Tibial nerve (tissue), 4 donors: ENCODE measurements at regions not wholly inside any gene's neighbourhood (a gene's known extent, or its start where the extent isn't known, plus 50 kb on each side); places are given as distances from the start of the nearest gene placed in this dataset.

Experiments used
- DNase-seq, 2 donors: peaks; one replicate each; pipeline ENCODE4 v3.0.0-alpha.2; 2019; ENCODE audit warnings: low spot score in 2 of 2
- H3K27ac ChIP-seq, 4 donors: fragments of 200-600 bp; sonication (generic) in 3 of 4; one replicate each; pipeline ENCODE4 v1.5.1; 2017 to 2019; ENCODE audit warnings: mild to moderate bottlenecking in 1 of 4
- H3K27me3 ChIP-seq, 2 donors: fragments of 200-600 bp; sonication (generic) in 1 of 2; one replicate each; pipeline versions ENCODE4 v1.5.1 to v1.6.0; 2017 to 2019
- H3K36me3 ChIP-seq, 3 donors: fragments of 200-600 bp; sonication (generic); one replicate each; pipeline ENCODE4 v1.5.1; 2018 to 2019
- H3K4me1 ChIP-seq, 4 donors: fragments of 200-600 bp; sonication (generic) in 3 of 4; one replicate each; pipeline ENCODE4 v1.5.1; 2017 to 2019
- H3K4me3 ChIP-seq, 4 donors: fragments of 200-600 bp; sonication (generic) in 3 of 4; one replicate each; pipeline ENCODE4 v1.5.1; 2017 to 2019; ENCODE audit warnings: mild to moderate bottlenecking in 1 of 4, moderate library complexity in 1 of 4
- H3K9me3 ChIP-seq, 4 donors: fragments of 200-600 bp; sonication (generic) in 3 of 4; one replicate each; pipeline ENCODE4 v1.5.1; 2017 to 2019
- EP300 ChIP-seq, 2 donors: sonication (generic); formaldehyde crosslinking; IDR thresholded peaks; one replicate each; pipeline ENCODE4 v1.6.1; 2017; ENCODE audit warnings: antibody characterized with exemption in 2 of 2, mild to moderate bottlenecking in 1 of 2
- POLR2A ChIP-seq, 2 donors: fragments of 450-650 bp; IDR thresholded peaks; one replicate each; pipeline ENCODE4 v1.6.1; 2017; ENCODE audit warnings: antibody characterized with exemption in 2 of 2, mild to moderate bottlenecking in 2 of 2, moderate library complexity in 2 of 2
- WGBS, 2 donors: methylation state at CpG; one replicate each; pipeline ENCODE4 v1.1.5; 2018; 5-methylcytosine and 5-hydroxymethylcytosine counted together
- TF ChIP-seq, protein P1 (sequence below), 5 experiments: fragments of 200-600 bp in 3 of 5; fragments of 450-650 bp in 2 of 5; sonication (generic) in 3 of 5; IDR thresholded peaks; one replicate each; pipeline ENCODE4 v1.5.1; 2016 to 2019; ENCODE audit warnings: antibody characterized with exemption in 5 of 5, mild to moderate bottlenecking in 3 of 5, moderate library complexity in 2 of 5

DNA sequence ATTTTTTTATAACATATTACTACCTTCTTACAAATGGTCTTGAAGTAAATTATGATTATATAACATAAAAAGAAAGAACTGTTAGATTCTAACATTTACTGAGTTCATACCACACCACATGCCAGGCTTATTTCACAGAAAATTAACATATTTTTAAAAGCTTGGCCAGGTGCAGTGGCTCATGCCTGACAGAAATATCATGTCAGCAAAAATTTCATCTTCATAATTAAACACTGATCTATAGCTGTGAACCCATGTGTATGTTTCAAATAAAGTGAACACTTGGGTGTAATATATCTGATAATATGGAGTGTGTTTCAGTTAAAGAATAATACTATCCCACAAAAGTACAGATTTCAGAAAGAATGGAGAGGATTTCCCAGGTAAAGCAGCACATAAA lies 296.5 kb downstream of the SI start:
- Histone ChIP-seq H3K4me3 (no peak overlapping the region), H3K36me3 (peaks cover 0 to 1% (median 0%) of the 10 kb centered on the region in 3 donors), H3K9me3 (peaks cover 0 to 6% (median 0%) of the 10 kb centered on the region in 4 donors), H3K27ac (no peak overlapping the region), H3K4me1 (no peaks in the 10 kb centered on the region), H3K27me3 (no peaks in the 10 kb centered on the region)
- TF ChIP-seq, protein P1, sequence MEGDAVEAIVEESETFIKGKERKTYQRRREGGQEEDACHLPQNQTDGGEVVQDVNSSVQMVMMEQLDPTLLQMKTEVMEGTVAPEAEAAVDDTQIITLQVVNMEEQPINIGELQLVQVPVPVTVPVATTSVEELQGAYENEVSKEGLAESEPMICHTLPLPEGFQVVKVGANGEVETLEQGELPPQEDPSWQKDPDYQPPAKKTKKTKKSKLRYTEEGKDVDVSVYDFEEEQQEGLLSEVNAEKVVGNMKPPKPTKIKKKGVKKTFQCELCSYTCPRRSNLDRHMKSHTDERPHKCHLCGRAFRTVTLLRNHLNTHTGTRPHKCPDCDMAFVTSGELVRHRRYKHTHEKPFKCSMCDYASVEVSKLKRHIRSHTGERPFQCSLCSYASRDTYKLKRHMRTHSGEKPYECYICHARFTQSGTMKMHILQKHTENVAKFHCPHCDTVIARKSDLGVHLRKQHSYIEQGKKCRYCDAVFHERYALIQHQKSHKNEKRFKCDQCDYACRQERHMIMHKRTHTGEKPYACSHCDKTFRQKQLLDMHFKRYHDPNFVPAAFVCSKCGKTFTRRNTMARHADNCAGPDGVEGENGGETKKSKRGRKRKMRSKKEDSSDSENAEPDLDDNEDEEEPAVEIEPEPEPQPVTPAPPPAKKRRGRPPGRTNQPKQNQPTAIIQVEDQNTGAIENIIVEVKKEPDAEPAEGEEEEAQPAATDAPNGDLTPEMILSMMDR (IDR thresholded peaks at IDR 0.05) = no peak
- TF ChIP-seq EP300 (IDR thresholded peaks at IDR 0.05) = no peak
- no peak for TF ChIP-seq POLR2A (IDR thresholded peaks at IDR 0.05)
- DNase-seq = no peak

DNA sequence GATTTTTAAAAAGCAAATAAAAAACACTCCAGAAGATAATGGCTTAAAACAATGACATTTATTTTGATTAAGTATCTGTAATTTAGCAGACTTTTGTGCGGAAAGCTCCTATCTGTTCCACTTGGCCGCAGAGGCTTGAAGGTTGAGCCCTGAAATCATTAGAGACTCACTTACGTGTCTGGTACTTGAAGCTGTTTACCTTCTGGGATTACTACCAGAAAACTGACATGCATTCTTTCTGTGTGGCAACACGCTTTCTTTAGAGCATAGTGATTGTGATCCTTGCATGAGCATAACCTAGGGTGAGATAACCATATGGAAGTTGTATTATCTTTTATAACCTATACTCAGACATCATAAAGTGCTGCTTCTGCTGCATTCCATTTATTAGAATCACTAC lies 298.5 kb downstream of the SI start:
- H3K9me3 ChIP-seq = peaks cover 0 to 3% (median 0%) of the 10 kb centered on the region in 4 donors
- TF ChIP-seq POLR2A (IDR thresholded peaks at IDR 0.05) (no peak), EP300 (IDR thresholded peaks at IDR 0.05) (no peak)
- TF ChIP-seq, protein P1 (IDR thresholded peaks at IDR 0.05) = no peak
- H3K4me1 ChIP-seq = no peaks in the 10 kb centered on the region
- H3K36me3 ChIP-seq = no peaks in the 10 kb centered on the region
- WGBS, 2 donors = 66 to 76% methylated on average over 4 of the region's 4 CpGs
- H3K27ac ChIP-seq = no peak overlapping the region
- no peak overlapping the region for H3K4me3 ChIP-seq
- no peak for DNase-seq
- H3K27me3 ChIP-seq = no peaks in the 10 kb centered on the region

DNA sequence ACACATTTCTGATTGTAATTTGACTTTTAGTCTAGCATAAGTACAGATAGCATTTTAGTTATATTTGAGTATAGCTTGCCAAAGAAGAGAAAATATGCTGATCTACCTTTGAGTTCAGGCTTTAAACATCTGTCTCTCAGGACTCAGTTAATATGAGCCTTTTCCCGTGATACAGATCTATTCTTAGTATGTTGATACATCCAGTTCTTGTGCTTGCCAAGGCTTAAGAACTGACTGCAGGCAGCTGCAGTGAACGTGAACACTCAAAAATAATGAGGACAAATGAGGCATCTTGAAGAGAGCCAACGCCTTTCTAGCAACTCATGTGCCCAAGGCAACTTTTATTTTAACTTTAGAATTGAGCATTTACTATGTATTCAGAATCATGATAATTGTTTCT lies 325.5 kb downstream of the SI start:
- Histone ChIP-seq H3K27ac (no peak overlapping the region), H3K36me3 (no peaks in the 10 kb centered on the region), H3K27me3 (no peaks in the 10 kb centered on the region), H3K9me3 (no peaks in the 10 kb centered on the region), H3K4me1 (peaks cover 0 to 5% (median 0%) of the 10 kb centered on the region in 4 donors), H3K4me3 (no peak overlapping the region)
- 37 to 45% methylated on average over 3 of the region's 3 CpGs for WGBS, 2 donors
- no peak for DNase-seq
- TF ChIP-seq, protein P1 (IDR thresholded peaks at IDR 0.05) = no peak
- TF ChIP-seq POLR2A (IDR thresholded peaks at IDR 0.05) = no peak
- TF ChIP-seq EP300 (IDR thresholded peaks at IDR 0.05) = no peak

DNA sequence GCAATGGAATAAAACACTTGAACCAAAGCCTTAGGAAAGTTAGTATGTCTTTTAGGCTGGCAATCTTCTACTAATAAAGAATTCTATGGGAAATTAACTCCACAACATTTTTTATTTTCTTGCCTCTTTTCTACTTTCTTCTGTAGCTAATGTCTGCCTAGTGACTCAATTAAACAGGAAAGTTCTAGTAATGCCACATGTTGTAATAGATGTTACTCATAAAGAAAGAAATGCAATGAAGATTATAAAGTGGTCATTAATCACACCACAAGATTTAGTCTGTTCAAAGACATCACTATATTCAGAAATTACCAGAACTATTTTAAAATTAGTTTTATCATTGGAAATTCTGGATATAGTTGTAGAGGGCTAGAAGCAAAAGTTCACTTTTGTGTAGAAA lies 329.7 kb downstream of the SI start:
- TF ChIP-seq, protein P1 (IDR thresholded peaks at IDR 0.05) = no peak
- TF ChIP-seq POLR2A (IDR thresholded peaks at IDR 0.05) = no peak
- Histone ChIP-seq H3K4me1 (peaks cover 0 to 5% (median 0%) of the 10 kb centered on the region in 4 donors), H3K9me3 (peaks cover 0 to 3% (median 0%) of the 10 kb centered on the region in 4 donors), H3K4me3 (no peak overlapping the region), H3K36me3 (no peaks in the 10 kb centered on the region), H3K27ac (no peak overlapping the region), H3K27me3 (no peaks in the 10 kb centered on the region)
- no peak for DNase-seq

DNA sequence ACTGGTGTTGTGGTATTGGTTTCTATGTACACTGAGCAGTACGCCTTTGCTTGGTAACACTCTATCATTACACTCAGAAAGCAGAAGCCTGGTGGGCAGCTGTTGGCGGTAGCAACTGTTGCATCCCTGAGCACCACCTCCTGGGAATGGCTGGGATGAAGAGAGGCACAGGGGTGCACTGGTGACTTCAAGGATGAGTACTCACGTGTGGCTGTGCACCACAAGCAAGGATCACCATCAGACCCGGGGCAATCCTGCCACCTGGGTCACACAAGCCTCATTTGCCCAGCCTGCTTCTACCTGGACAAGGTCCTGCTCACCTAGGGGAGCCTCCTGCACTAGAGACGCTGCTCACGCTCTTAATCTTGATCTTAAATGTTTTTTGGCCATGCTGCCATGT lies 336.4 kb downstream of the SI start:
- Histone ChIP-seq H3K27ac (no peak overlapping the region), H3K27me3 (no peaks in the 10 kb centered on the region), H3K9me3 (peaks cover 0 to 3% (median 0%) of the 10 kb centered on the region in 4 donors), H3K36me3 (no peaks in the 10 kb centered on the region), H3K4me3 (no peak overlapping the region), H3K4me1 (no peaks in the 10 kb centered on the region)
- DNase-seq = no peak
- TF ChIP-seq, protein P1 (IDR thresholded peaks at IDR 0.05) = no peak
- no peak for TF ChIP-seq POLR2A (IDR thresholded peaks at IDR 0.05)
- no peak for TF ChIP-seq EP300 (IDR thresholded peaks at IDR 0.05)
- 89 to 91% methylated on average over 5 to 6 of the region's 6 CpGs for WGBS, 2 donors
